Right kidney (tissue), 1 donor: ENCODE measurements at regions not wholly inside any gene's neighbourhood (a gene's known extent, or its start where the extent isn't known, plus 50 kb on each side); places are given as distances from the start of the nearest gene placed in this dataset.
A peak's percentile ranks its signal among the peaks of the same experiment; 100 is the strongest.
"Not testable (repeated sequence)": the region's sequence is repeated elsewhere in the genome, so short reads cannot be mapped to it uniquely, and the experiment has no call there.

Experiments used
- DNase-seq: peaks from one replicate; pipeline ENCODE4 v3.0.0-alpha.2; 2016

GRCh38 chr12:91278126-91278525 lies 95.5 kb upstream of the DCN start:
- no peak for DNase-seq

GRCh38 chr12:91276509-91276908 lies 93.9 kb upstream of the DCN start:
- no peak for DNase-seq

GRCh38 chr12:91275321-91275720 lies 92.7 kb upstream of the DCN start:
- DNase-seq: no peak

GRCh38 chr12:91274916-91275315 lies 92.3 kb upstream of the DCN start:
- peak; percentile 16 for DNase-seq

GRCh38 chr12:91273560-91273959 lies 90.9 kb upstream of the DCN start:
- no peak for DNase-seq

- no peak for DNase-seq
Observed at GRCh38 chr12:91272461-91273063, 89.9 kb upstream of the DCN start.

GRCh38 chr12:91271185-91271584 lies 88.6 kb upstream of the DCN start:
- no peak for DNase-seq

GRCh38 chr12:91267039-91267438 lies 84.4 kb upstream of the DCN start:
- no peak for DNase-seq

- DNase-seq: no peak
Observed at GRCh38 chr12:91264178-91264577, 81.6 kb upstream of the DCN start.

- no peak for DNase-seq
Observed at GRCh38 chr12:91261820-91262676, 79.4 kb upstream of the DCN start.

- no peak for DNase-seq
Observed at GRCh38 chr12:91256411-91256810, 73.8 kb upstream of the DCN start.

- no peak for DNase-seq
Observed at GRCh38 chr12:91252341-91252740, 69.7 kb upstream of the DCN start.

GRCh38 chr12:91250273-91250665 lies 67.7 kb upstream of the DCN start:
- DNase-seq: no peak

- DNase-seq: no peak
Observed at GRCh38 chr12:91249518-91250272, 67.1 kb upstream of the DCN start.

- DNase-seq: no peak
Observed at GRCh38 chr12:91249054-91249453, 66.4 kb upstream of the DCN start.

GRCh38 chr12:91243177-91243576 lies 60.6 kb upstream of the DCN start:
- DNase-seq: not testable (repeated sequence)

- no peak for DNase-seq
Observed at GRCh38 chr12:91241756-91242155, 59.1 kb upstream of the DCN start.

- no peak for DNase-seq
Observed at GRCh38 chr12:91240386-91241095, 57.9 kb upstream of the DCN start.

- no peak for DNase-seq
Observed at GRCh38 chr12:91239481-91239880, 56.9 kb upstream of the DCN start.
